HEK293T (cell line): ENCODE measurements at regions not wholly inside any gene's neighbourhood (a gene's known extent, or its start where the extent isn't known, plus 50 kb on each side); places are given as distances from the start of the nearest gene placed in this dataset.
"Not testable (repeated sequence)": the region's sequence is repeated elsewhere in the genome, so short reads cannot be mapped to it uniquely, and the experiment has no call there.

ENCODE experiments used
- CTCF ChIA-PET: fragments of 350-600 bp; formaldehyde crosslinking; extraction: SDS; loops from one replicate; lab custom pipeline; 2021; ENCODE audit warnings: antibody characterized with exemption, inconsistent platforms; lab: Yijun Ruan, JAX
- POLR2A ChIA-PET: fragments of 350-600 bp; formaldehyde crosslinking; extraction: SDS; loops from one replicate; lab custom pipeline; 2020; ENCODE audit warnings: antibody characterized with exemption, inconsistent platforms; lab: Yijun Ruan, JAX
- DNase-seq: peaks from one replicate; pipeline ENCODE4 v3.0.0; 2012; ENCODE audit warnings: mixed read lengths; ENCODE audit errors: extremely low spot score
- ARNT ChIP-seq: fragments of 450-650 bp; IDR thresholded peaks from 2 replicates; pipeline ENCODE4 v1.6.1; 2017; ENCODE audit warnings: mild to moderate bottlenecking
- BHLHE40 ChIP-seq: fragments of 450-650 bp; IDR thresholded peaks from 2 replicates; pipeline ENCODE4 v1.6.1; 2016; ENCODE audit warnings: mild to moderate bottlenecking, moderate library complexity, borderline replicate concordance
- CTBP1 ChIP-seq: fragments of 450-650 bp; IDR thresholded peaks from 2 replicates; pipeline ENCODE4 v1.6.1; 2016; ENCODE audit warnings: borderline replicate concordance
- ELF4 ChIP-seq: fragments of 450-650 bp; IDR thresholded peaks from 2 replicates; pipeline ENCODE4 v1.6.1; 2017; ENCODE audit warnings: antibody characterized with exemption
- FOXA1 ChIP-seq: fragments of 450-650 bp; IDR thresholded peaks from 2 replicates; pipeline ENCODE4 v1.6.1; 2016; ENCODE audit warnings: mild to moderate bottlenecking
- FOXK2 ChIP-seq: fragments of 450-650 bp; IDR thresholded peaks from 2 replicates; pipeline ENCODE4 v1.6.1; 2016; ENCODE audit warnings: mild to moderate bottlenecking
- FOXM1 ChIP-seq: fragments of 450-650 bp; IDR thresholded peaks from 2 replicates; pipeline ENCODE4 v1.6.1; 2017; ENCODE audit warnings: mild to moderate bottlenecking, borderline replicate concordance
- HDGF ChIP-seq: fragments of 450-650 bp; IDR thresholded peaks from 2 replicates; pipeline ENCODE4 v1.6.1; 2017; ENCODE audit warnings: antibody characterized with exemption, borderline replicate concordance
- L3MBTL2 ChIP-seq: fragments of 450-650 bp; conservative IDR thresholded peaks from 2 replicates; pipeline ENCODE4 v1.6.1; 2016; ENCODE audit warnings: mild to moderate bottlenecking
- LEF1 ChIP-seq: fragments of 450-650 bp; IDR thresholded peaks from 2 replicates; pipeline ENCODE4 v1.6.1; 2017; ENCODE audit warnings: mild to moderate bottlenecking, borderline replicate concordance
- NFRKB ChIP-seq: fragments of 450-650 bp; IDR thresholded peaks from 2 replicates; pipeline ENCODE4 v1.6.1; 2016; ENCODE audit warnings: mild to moderate bottlenecking, moderate library complexity
- SP1 ChIP-seq: fragments of 450-650 bp; IDR thresholded peaks from 2 replicates; pipeline ENCODE4 v1.6.1; 2017
- SUZ12 ChIP-seq: fragments of 450-650 bp; IDR thresholded peaks from 2 replicates; pipeline ENCODE4 v1.6.1; 2016; ENCODE audit warnings: mild to moderate bottlenecking
- TARDBP ChIP-seq: fragments of 450-650 bp; IDR thresholded peaks from 2 replicates; pipeline ENCODE4 v1.6.1; 2016
- ZNF384 ChIP-seq: fragments of 450-650 bp; IDR thresholded peaks from 2 replicates; pipeline ENCODE4 v1.6.1; 2016
- TF ChIP-seq, protein P1 (sequence below): fragments of 450-650 bp; IDR thresholded peaks from 2 replicates; pipeline ENCODE4 v1.6.1; 2016

GRCh38 chr6:8860671-8861070 is 425.3 kb upstream of the SLC35B3 start:
- DNase-seq: no peak
- ChIA-PET POLR2A (no interaction called here), CTCF (no interaction called here)
- TF ChIP-seq FOXK2: no peak
- TF ChIP-seq BHLHE40: no peak
- no peak for TF ChIP-seq NFRKB
- no peak for TF ChIP-seq SP1
- no peak for TF ChIP-seq LEF1
- TF ChIP-seq TARDBP: no peak
- no peak for TF ChIP-seq HDGF
- TF ChIP-seq, protein P1, sequence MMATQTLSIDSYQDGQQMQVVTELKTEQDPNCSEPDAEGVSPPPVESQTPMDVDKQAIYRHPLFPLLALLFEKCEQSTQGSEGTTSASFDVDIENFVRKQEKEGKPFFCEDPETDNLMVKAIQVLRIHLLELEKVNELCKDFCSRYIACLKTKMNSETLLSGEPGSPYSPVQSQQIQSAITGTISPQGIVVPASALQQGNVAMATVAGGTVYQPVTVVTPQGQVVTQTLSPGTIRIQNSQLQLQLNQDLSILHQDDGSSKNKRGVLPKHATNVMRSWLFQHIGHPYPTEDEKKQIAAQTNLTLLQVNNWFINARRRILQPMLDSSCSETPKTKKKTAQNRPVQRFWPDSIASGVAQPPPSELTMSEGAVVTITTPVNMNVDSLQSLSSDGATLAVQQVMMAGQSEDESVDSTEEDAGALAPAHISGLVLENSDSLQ: no peak
- TF ChIP-seq ELF4: no peak
- no peak for TF ChIP-seq CTBP1

GRCh38 chr6:8859501-8859900 is 424.2 kb upstream of the SLC35B3 start:
- ChIA-PET POLR2A (no interaction called here), CTCF (interaction anchor here (0.6 kb wide), 1 partner anchor 14 kb away, joined by 3 read pairs; no protein-coding TSS in a partner anchor)
- DNase-seq: no peak
- no peak for TF ChIP-seq FOXM1
- TF ChIP-seq CTBP1: no peak
- no peak for TF ChIP-seq TARDBP
- no peak for TF ChIP-seq FOXK2
- no peak for TF ChIP-seq LEF1
- TF ChIP-seq, protein P1: no peak
- TF ChIP-seq NFRKB: no peak
- TF ChIP-seq L3MBTL2: no peak
- no peak for TF ChIP-seq SP1

DNA sequence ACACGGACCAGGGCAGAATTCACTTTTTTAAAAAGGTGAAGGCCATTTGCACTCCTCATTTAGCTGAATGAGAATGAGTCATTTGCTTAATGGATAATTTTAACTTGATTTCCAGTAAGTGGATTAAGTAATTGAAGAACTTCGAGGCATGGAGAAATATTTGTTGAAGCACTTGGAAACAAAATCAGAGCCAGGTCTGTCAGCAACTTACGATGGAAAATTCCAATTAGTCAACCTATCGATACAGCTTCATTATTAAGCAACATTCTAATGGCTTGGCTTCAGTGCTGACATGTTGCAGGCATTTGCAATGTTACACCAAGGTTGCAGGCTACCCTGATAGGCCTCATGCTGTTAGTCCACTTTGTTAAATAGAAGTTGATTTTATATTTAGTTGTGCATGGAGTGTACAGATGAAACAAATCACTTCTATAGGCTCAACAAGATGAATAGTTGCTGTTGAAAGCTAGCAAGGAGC is 423.5 kb upstream of the SLC35B3 start:
- no peak for TF ChIP-seq ARNT
- TF ChIP-seq L3MBTL2: no peak
- TF ChIP-seq ELF4: no peak
- TF ChIP-seq CTBP1: no peak
- TF ChIP-seq FOXA1: no peak
- TF ChIP-seq, protein P1: no peak
- TF ChIP-seq FOXK2: no peak
- no peak for TF ChIP-seq NFRKB
- no peak for TF ChIP-seq LEF1
- TF ChIP-seq SP1: no peak
- no peak for TF ChIP-seq ZNF384
- no peak for TF ChIP-seq FOXM1
- TF ChIP-seq TARDBP: no peak
- TF ChIP-seq SUZ12: no peak
- no peak for TF ChIP-seq HDGF
- no peak for TF ChIP-seq BHLHE40
- ChIA-PET POLR2A (no interaction called here), CTCF (interaction anchor here (0.6 kb wide), 1 partner anchor 13 kb away, joined by 3 read pairs; no protein-coding TSS in a partner anchor)
- DNase-seq: no peak

DNA sequence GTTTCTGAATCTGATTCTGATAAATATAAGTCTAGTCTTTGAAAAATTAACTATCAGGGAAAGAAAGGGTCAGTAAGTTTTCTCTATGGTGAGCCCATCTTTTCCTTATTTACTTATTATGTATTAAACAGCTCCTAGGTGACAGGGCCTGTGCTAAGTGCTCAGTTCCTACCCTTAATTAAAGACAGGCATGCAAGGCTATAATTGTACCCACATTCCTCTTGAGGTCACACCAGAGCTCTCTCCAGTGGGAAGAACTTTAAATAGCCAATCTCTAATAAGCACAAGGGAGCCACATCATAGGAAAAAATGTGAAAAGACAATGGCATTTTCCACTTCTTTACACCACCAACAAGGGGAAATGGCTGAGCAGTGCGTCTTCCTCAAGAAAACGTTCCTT is 421.8 kb upstream of the SLC35B3 start:
- TF ChIP-seq SP1 (no peak), ZNF384 (no peak), FOXA1 (no peak), LEF1 (no peak)
- CTCF ChIA-PET: no interaction called here
- no peak for DNase-seq
- POLR2A ChIA-PET: no interaction called here

DNA sequence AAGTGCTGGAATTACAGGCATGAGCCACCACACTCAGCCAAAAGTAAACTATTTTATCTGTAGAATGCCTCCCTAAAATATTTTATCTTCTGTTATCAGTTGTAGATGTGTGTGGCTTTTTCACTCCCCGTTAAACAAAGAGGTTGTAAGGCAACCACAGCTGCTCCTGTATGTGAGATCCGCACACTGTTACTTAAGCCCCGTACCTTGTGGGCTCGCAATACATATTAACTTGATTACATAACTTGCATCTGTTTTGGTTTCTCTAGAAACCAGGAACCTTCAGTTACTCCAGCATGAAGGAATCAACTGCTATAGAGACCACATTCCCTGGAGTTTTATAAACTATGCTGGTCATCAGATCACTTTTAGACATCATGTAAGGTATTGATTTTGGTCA is 420.1 kb upstream of the SLC35B3 start:
- POLR2A ChIA-PET: no interaction called here
- TF ChIP-seq TARDBP (no peak), SUZ12 (no peak), ZNF384 (no peak)

GRCh38 chr6:8852332-8852731 is 417.0 kb upstream of the SLC35B3 start:
- CTCF ChIA-PET: no interaction called here
- POLR2A ChIA-PET: no interaction called here
- DNase-seq: no peak
- no peak for TF ChIP-seq TARDBP
- no peak for TF ChIP-seq CTBP1
- TF ChIP-seq LEF1: no peak
- TF ChIP-seq HDGF: no peak
- TF ChIP-seq SUZ12: no peak
- no peak for TF ChIP-seq FOXA1
- no peak for TF ChIP-seq SP1
- TF ChIP-seq ARNT: no peak
- TF ChIP-seq, protein P1: no peak
- TF ChIP-seq BHLHE40: no peak
- no peak for TF ChIP-seq FOXK2
- no peak for TF ChIP-seq L3MBTL2
- TF ChIP-seq NFRKB: no peak
- TF ChIP-seq ELF4: no peak
- no peak for TF ChIP-seq ZNF384
- no peak for TF ChIP-seq FOXM1

More for the DNA sequence above, 420.1 kb upstream of the SLC35B3 start:
- CTCF ChIA-PET: no interaction called here
- DNase-seq: no peak

DNA sequence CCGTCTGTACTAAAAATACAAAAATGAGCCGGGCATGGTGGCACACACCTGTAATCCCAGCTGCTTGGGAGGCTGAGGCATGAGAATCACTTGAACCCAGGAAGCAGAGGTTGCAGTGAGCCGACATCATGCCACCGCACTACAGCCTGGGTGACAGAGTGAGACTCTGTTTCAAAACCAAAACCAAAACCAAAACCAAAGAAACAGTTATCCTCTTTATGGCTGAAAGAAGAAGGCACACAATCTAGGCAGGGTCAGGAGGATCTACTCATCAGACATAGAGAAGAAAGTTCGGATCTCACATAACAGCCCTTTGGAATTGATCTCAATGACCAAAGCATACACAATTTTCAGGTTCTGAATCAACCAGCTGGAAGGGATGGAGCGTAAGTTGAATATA is 411.3 kb upstream of the SLC35B3 start:
- CTCF ChIA-PET, DNase-seq, POLR2A ChIA-PET: not testable (repeated sequence)
